ENCODE measurements at regions not wholly inside any gene's neighbourhood (a gene's known extent, or its start where the extent isn't known, plus 50 kb on each side); places are given as distances from the start of the nearest gene placed in this dataset.

DNA sequence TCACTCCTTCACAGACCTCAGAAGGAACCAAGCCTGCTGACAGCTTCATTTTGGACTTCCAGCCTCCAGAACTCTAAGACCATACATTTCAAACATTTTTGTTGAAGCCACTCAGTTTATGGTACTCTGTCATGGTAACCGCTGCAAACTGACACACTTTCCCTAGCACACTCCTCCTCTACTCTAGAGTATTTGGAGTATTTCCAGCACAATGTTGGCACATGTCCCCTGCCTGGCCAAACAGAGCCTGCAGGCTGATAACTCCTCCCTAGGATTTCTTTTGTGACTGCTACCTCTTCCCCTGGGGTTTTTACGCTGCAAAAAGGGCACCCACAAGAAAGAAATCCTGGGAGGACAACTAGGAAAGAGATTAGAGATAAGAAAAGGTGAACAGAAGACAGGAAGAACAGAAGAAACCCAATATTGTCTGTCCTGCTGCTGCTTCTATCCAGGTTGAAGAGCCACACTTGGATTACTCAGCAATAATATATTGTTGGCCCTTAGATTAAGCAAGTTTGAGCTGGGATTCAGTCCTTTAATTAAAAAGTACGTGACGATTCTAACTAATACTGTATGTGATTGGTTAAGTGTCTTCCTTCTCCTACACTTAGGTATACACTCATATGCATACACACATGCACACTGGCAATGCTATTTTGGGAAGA is 844.1 kb downstream of the LTN1 start:
- TF ChIP-seq EZH2 (IDR thresholded peaks at IDR 0.05; ENCODE audit: borderline replicate concordance, low read length) = no peak
- TF ChIP-seq, protein P1, sequence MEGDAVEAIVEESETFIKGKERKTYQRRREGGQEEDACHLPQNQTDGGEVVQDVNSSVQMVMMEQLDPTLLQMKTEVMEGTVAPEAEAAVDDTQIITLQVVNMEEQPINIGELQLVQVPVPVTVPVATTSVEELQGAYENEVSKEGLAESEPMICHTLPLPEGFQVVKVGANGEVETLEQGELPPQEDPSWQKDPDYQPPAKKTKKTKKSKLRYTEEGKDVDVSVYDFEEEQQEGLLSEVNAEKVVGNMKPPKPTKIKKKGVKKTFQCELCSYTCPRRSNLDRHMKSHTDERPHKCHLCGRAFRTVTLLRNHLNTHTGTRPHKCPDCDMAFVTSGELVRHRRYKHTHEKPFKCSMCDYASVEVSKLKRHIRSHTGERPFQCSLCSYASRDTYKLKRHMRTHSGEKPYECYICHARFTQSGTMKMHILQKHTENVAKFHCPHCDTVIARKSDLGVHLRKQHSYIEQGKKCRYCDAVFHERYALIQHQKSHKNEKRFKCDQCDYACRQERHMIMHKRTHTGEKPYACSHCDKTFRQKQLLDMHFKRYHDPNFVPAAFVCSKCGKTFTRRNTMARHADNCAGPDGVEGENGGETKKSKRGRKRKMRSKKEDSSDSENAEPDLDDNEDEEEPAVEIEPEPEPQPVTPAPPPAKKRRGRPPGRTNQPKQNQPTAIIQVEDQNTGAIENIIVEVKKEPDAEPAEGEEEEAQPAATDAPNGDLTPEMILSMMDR (conservative IDR thresholded peaks at IDR 0.05 in 1 of 2, IDR thresholded peaks at IDR 0.05 in 1 of 2; ENCODE audit: extremely low read depth in 1 of 2, insufficient read depth in 1 of 2, low read depth in 1 of 2, low read length in 2 of 2) = no peak
